ENCODE measurements at regions not wholly inside any gene's neighbourhood (a gene's known extent, or its start where the extent isn't known, plus 50 kb on each side); places are given as distances from the start of the nearest gene placed in this dataset.

- H3K27ac ChIP-seq, result no peak overlapping the region
- intact Hi-C loops (cut with DNase I), result no loop called here
- no peak for DNase-seq (ENCODE audit: extremely low spot score in 2 of 2)
- no peaks in the 10 kb centered on the region for H3K9me3 ChIP-seq
- H3K27me3 ChIP-seq, result no peaks in the 10 kb centered on the region
- no peak overlapping the region for H3K4me3 ChIP-seq
- H3K4me1 ChIP-seq, result no peaks in the 10 kb centered on the region
- TF ChIP-seq, protein P1, sequence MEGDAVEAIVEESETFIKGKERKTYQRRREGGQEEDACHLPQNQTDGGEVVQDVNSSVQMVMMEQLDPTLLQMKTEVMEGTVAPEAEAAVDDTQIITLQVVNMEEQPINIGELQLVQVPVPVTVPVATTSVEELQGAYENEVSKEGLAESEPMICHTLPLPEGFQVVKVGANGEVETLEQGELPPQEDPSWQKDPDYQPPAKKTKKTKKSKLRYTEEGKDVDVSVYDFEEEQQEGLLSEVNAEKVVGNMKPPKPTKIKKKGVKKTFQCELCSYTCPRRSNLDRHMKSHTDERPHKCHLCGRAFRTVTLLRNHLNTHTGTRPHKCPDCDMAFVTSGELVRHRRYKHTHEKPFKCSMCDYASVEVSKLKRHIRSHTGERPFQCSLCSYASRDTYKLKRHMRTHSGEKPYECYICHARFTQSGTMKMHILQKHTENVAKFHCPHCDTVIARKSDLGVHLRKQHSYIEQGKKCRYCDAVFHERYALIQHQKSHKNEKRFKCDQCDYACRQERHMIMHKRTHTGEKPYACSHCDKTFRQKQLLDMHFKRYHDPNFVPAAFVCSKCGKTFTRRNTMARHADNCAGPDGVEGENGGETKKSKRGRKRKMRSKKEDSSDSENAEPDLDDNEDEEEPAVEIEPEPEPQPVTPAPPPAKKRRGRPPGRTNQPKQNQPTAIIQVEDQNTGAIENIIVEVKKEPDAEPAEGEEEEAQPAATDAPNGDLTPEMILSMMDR (IDR thresholded peaks at IDR 0.05), result no peak
- TF ChIP-seq POLR2A (IDR thresholded peaks at IDR 0.05) (no peak), POLR2AphosphoS5 (IDR thresholded peaks at IDR 0.05; ENCODE audit: insufficient read depth in 1 of 2, low read depth in 1 of 2) (no peak)
- no peaks in the 10 kb centered on the region for H3K36me3 ChIP-seq
Observed at GRCh38 chr6:81666481-81666880, 86.0 kb downstream of the TENT5A start.

- TF ChIP-seq, protein P1 (IDR thresholded peaks at IDR 0.05), result no peak
- TF ChIP-seq POLR2A (IDR thresholded peaks at IDR 0.05) (no peak), POLR2AphosphoS5 (IDR thresholded peaks at IDR 0.05; ENCODE audit: insufficient read depth in 1 of 2, low read depth in 1 of 2) (no peak)
- H3K4me3 ChIP-seq, result no peak overlapping the region
- no peak for DNase-seq (ENCODE audit: extremely low spot score in 2 of 2)
- no peaks in the 10 kb centered on the region for H3K9me3 ChIP-seq
- H3K27me3 ChIP-seq, result no peaks in the 10 kb centered on the region
- H3K27ac ChIP-seq, result no peak overlapping the region
- H3K36me3 ChIP-seq, result no peaks in the 10 kb centered on the region
- intact Hi-C loops (cut with DNase I), result no loop called here
- no peaks in the 10 kb centered on the region for H3K4me1 ChIP-seq
Observed at GRCh38 chr6:81656231-81656630, 96.2 kb downstream of the TENT5A start.

- TF ChIP-seq POLR2AphosphoS5 (IDR thresholded peaks at IDR 0.05; ENCODE audit: insufficient read depth in 1 of 2, low read depth in 1 of 2), result no peak
- TF ChIP-seq POLR2A (IDR thresholded peaks at IDR 0.05), result no peak
- TF ChIP-seq, protein P1 (IDR thresholded peaks at IDR 0.05), result no peak
- H3K4me3 ChIP-seq, result no peak overlapping the region
- no peaks in the 10 kb centered on the region for H3K9me3 ChIP-seq
- no peak overlapping the region for H3K27ac ChIP-seq
- DNase-seq (ENCODE audit: extremely low spot score in 2 of 2), result no peak
- H3K4me1 ChIP-seq, result no peaks in the 10 kb centered on the region
- H3K27me3 ChIP-seq, result no peaks in the 10 kb centered on the region
- no peaks in the 10 kb centered on the region for H3K36me3 ChIP-seq
- intact Hi-C loops (cut with DNase I), result no loop called here
Observed at GRCh38 chr6:81655696-81656095, 96.8 kb downstream of the TENT5A start.

DNA sequence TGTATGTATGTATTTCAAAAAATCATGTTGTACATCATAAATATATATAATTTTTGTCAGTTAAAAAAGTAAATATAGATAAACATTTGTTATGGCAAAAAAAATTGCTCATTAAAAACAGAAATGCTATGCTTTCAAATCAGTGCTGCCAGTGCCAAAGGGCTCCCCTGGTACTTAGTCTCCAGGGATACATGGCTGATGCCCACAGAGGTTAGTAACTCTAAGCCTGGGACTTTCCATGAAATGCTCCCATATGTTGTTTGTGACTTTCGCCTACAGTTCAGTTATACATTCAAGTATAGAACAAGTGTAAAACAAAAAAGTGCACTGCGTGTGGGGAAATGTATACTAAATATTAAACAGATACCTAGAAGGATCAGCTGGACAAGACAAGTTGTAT is 104.0 kb downstream of the TENT5A start:
- H3K36me3 ChIP-seq, result no peaks in the 10 kb centered on the region
- H3K9me3 ChIP-seq, result no peaks in the 10 kb centered on the region
- H3K4me3 ChIP-seq, result no peak overlapping the region
- intact Hi-C loops (cut with DNase I), result no loop called here
- H3K27me3 ChIP-seq, result no peaks in the 10 kb centered on the region
- TF ChIP-seq POLR2A (IDR thresholded peaks at IDR 0.05) (no peak), POLR2AphosphoS5 (IDR thresholded peaks at IDR 0.05; ENCODE audit: insufficient read depth in 1 of 2, low read depth in 1 of 2) (no peak)
- TF ChIP-seq, protein P1 (IDR thresholded peaks at IDR 0.05), result no peak
- no peak overlapping the region for H3K27ac ChIP-seq
- no peaks in the 10 kb centered on the region for H3K4me1 ChIP-seq
- no peak for DNase-seq (ENCODE audit: extremely low spot score in 2 of 2)

DNA sequence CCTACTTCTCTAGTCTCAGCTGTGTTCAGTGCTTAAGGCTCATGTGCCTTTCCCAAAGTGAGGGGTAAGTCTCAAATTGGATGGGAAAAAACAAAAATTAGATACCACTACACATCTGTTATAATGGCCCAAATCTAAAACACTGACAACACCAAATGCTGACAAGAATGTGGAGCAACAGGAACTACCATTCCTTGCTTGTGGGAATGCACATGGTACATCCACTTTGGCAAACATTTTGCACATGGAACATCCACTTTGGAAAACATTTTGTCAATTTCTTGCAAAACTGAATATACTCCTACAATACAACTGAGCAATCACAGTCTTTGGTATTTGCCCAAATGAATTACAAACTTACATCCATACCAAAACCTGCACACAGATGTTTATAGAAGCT is 109.3 kb downstream of the TENT5A start:
- Histone ChIP-seq H3K4me3 (no peak overlapping the region), H3K27me3 (no peaks in the 10 kb centered on the region), H3K9me3 (no peaks in the 10 kb centered on the region), H3K27ac (no peak overlapping the region), H3K4me1 (no peaks in the 10 kb centered on the region), H3K36me3 (no peaks in the 10 kb centered on the region)
- intact Hi-C loops (cut with DNase I), result no loop called here
- TF ChIP-seq, protein P1 (IDR thresholded peaks at IDR 0.05), result no peak
- TF ChIP-seq POLR2AphosphoS5 (IDR thresholded peaks at IDR 0.05; ENCODE audit: insufficient read depth in 1 of 2, low read depth in 1 of 2) (no peak), POLR2A (IDR thresholded peaks at IDR 0.05) (no peak)
- no peak for DNase-seq (ENCODE audit: extremely low spot score in 2 of 2)
